Activated CD4-positive, alpha-beta T cell treated with anti-CD3 and anti-CD28 coated beads, Interleukin-2, amount 50 U/mL, for 48 hours (primary cell): ENCODE measurements at regions not wholly inside any gene's neighbourhood (a gene's known extent, or its start where the extent isn't known, plus 50 kb on each side); places are given as distances from the start of the nearest gene placed in this dataset.

ENCODE experiments used
- DNase-seq, 2 experiments: peaks; one replicate each; pipeline ENCODE4 v3.0.0-alpha.2; 2020

- no peak for DNase-seq
Observed at GRCh38 chr6:92934625-92935024, 484.7 kb downstream of the EPHA7 start.

- DNase-seq: no peak
Observed at GRCh38 chr6:92930171-92930570, 489.2 kb downstream of the EPHA7 start.

- DNase-seq: no peak
Observed at GRCh38 chr6:92922216-92922806, 497.0 kb downstream of the EPHA7 start.

- DNase-seq: no peak
Observed at GRCh38 chr6:92915466-92915865, 503.9 kb downstream of the EPHA7 start.

- DNase-seq: no peak
Observed at GRCh38 chr6:92911301-92911700, 508.1 kb downstream of the EPHA7 start.

- no peak for DNase-seq
Observed at GRCh38 chr6:92910646-92911045, 508.7 kb downstream of the EPHA7 start.

GRCh38 chr6:92906385-92906784, 513.0 kb downstream of the EPHA7 start:
- no peak for DNase-seq

GRCh38 chr6:92893741-92894140, 525.6 kb downstream of the EPHA7 start:
- no peak for DNase-seq

GRCh38 chr6:92892626-92893170, 526.7 kb downstream of the EPHA7 start:
- DNase-seq: no peak

GRCh38 chr6:92888316-92888715, 531.0 kb downstream of the EPHA7 start:
- no peak for DNase-seq

GRCh38 chr6:92887871-92888270, 531.5 kb downstream of the EPHA7 start:
- DNase-seq: no peak

GRCh38 chr6:92879526-92879925, 539.8 kb downstream of the EPHA7 start:
- no peak for DNase-seq

GRCh38 chr6:92864966-92865555, 554.3 kb downstream of the EPHA7 start:
- DNase-seq: no peak

GRCh38 chr6:92849636-92850035, 569.7 kb downstream of the EPHA7 start:
- DNase-seq: no peak

- DNase-seq: no peak
Observed at GRCh38 chr6:92848901-92849300, 570.5 kb downstream of the EPHA7 start.

GRCh38 chr6:92848459-92848858, 570.9 kb downstream of the EPHA7 start:
- no peak for DNase-seq

GRCh38 chr6:92847988-92848387, 571.4 kb downstream of the EPHA7 start:
- DNase-seq: no peak

GRCh38 chr6:92840246-92840930, 579.0 kb downstream of the EPHA7 start:
- DNase-seq: no peak

- no peak for DNase-seq
Observed at GRCh38 chr6:92828788-92829187, 590.6 kb downstream of the EPHA7 start.

- DNase-seq: no peak
Observed at GRCh38 chr6:92827104-92827503, 592.3 kb downstream of the EPHA7 start.

GRCh38 chr6:92826633-92827032, 592.7 kb downstream of the EPHA7 start:
- DNase-seq: no peak

GRCh38 chr6:92822222-92822621, 597.1 kb downstream of the EPHA7 start:
- no peak for DNase-seq

- DNase-seq: no peak
Observed at GRCh38 chr6:92820601-92821000, 598.8 kb downstream of the EPHA7 start.

- DNase-seq: peak in 1 of 2 experiments; percentile 9
Observed at GRCh38 chr6:92810913-92811312, 608.4 kb downstream of the EPHA7 start.
